ENCODE measurements at regions not wholly inside any gene's neighbourhood (a gene's known extent, or its start where the extent isn't known, plus 50 kb on each side); places are given as distances from the start of the nearest gene placed in this dataset.

DNA sequence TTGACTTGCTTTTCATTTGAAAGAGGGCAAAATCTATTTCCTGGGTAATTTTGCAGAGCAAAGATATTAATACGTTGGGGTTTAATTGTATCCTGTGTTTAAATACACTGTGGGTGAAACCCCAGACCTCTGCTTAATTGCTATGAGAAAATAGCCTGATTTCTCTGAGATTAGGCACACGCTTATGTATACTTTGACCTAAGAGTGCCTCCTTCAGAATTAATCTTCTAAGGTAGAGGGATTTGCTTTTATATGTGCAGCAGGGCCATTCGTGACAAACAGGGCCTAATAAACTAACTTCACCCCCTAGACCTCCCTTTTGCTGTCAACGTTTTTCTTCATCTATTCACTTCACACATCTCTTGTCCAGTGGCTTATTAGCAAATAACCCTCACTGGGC is 216.9 kb upstream of the ADGRL2 start:
- no peak for TF ChIP-seq YY1 (IDR thresholded peaks at IDR 0.05)
- TF ChIP-seq, protein P1, sequence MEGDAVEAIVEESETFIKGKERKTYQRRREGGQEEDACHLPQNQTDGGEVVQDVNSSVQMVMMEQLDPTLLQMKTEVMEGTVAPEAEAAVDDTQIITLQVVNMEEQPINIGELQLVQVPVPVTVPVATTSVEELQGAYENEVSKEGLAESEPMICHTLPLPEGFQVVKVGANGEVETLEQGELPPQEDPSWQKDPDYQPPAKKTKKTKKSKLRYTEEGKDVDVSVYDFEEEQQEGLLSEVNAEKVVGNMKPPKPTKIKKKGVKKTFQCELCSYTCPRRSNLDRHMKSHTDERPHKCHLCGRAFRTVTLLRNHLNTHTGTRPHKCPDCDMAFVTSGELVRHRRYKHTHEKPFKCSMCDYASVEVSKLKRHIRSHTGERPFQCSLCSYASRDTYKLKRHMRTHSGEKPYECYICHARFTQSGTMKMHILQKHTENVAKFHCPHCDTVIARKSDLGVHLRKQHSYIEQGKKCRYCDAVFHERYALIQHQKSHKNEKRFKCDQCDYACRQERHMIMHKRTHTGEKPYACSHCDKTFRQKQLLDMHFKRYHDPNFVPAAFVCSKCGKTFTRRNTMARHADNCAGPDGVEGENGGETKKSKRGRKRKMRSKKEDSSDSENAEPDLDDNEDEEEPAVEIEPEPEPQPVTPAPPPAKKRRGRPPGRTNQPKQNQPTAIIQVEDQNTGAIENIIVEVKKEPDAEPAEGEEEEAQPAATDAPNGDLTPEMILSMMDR (IDR thresholded peaks at IDR 0.05; ENCODE audit: low read depth, low read length, missing input control), result no peak
- TF ChIP-seq, protein P2, sequence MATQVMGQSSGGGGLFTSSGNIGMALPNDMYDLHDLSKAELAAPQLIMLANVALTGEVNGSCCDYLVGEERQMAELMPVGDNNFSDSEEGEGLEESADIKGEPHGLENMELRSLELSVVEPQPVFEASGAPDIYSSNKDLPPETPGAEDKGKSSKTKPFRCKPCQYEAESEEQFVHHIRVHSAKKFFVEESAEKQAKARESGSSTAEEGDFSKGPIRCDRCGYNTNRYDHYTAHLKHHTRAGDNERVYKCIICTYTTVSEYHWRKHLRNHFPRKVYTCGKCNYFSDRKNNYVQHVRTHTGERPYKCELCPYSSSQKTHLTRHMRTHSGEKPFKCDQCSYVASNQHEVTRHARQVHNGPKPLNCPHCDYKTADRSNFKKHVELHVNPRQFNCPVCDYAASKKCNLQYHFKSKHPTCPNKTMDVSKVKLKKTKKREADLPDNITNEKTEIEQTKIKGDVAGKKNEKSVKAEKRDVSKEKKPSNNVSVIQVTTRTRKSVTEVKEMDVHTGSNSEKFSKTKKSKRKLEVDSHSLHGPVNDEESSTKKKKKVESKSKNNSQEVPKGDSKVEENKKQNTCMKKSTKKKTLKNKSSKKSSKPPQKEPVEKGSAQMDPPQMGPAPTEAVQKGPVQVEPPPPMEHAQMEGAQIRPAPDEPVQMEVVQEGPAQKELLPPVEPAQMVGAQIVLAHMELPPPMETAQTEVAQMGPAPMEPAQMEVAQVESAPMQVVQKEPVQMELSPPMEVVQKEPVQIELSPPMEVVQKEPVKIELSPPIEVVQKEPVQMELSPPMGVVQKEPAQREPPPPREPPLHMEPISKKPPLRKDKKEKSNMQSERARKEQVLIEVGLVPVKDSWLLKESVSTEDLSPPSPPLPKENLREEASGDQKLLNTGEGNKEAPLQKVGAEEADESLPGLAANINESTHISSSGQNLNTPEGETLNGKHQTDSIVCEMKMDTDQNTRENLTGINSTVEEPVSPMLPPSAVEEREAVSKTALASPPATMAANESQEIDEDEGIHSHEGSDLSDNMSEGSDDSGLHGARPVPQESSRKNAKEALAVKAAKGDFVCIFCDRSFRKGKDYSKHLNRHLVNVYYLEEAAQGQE (IDR thresholded peaks at IDR 0.05), result no peak
- TF ChIP-seq TAF1 (conservative IDR thresholded peaks at IDR 0.05), result no peak
- TF ChIP-seq RAD21 (IDR thresholded peaks at IDR 0.05), result no peak
- no peak for TF ChIP-seq SP1 (IDR thresholded peaks at IDR 0.05)

Measured in liver (tissue), 3 donors.